DOHH2 (cell line): ENCODE measurements at regions not wholly inside any gene's neighbourhood (a gene's known extent, or its start where the extent isn't known, plus 50 kb on each side); places are given as distances from the start of the nearest gene placed in this dataset.

Source experiments
- CTCF ChIP-seq: fragments of 200-600 bp; sonication (generic); IDR thresholded peaks from one replicate; pipeline ENCODE4 v1.5.1; 2014; ENCODE audit warnings: antibody characterized with exemption, mild to moderate bottlenecking, low read depth, low read length; ENCODE audit not compliant: poor library complexity, severe bottlenecking
- EZH2phosphoT487 ChIP-seq: fragments of 200-600 bp; sonication (generic); IDR thresholded peaks from 2 replicates; pipeline ENCODE4 v1.6.1; 2017; ENCODE audit warnings: borderline replicate concordance, mild to moderate bottlenecking, antibody characterized with exemption, low read length, moderate library complexity, mixed read lengths

- TF ChIP-seq CTCF: no peak
- no peak for TF ChIP-seq EZH2phosphoT487
These were observed 104.8 kb upstream of the ZNF648 start for GRCh38 chr1:182166321-182166720.
